ENCODE measurements at regions not wholly inside any gene's neighbourhood (a gene's known extent, or its start where the extent isn't known, plus 50 kb on each side); places are given as distances from the start of the nearest gene placed in this dataset.

- H3K27ac Mint-ChIP-seq = no peak overlapping the region
- H3K4me3 Mint-ChIP-seq = no peak overlapping the region
- H3K36me3 Mint-ChIP-seq (ENCODE audit: low read depth) = peaks cover 8% of the 10 kb centered on the region
- TF ChIP-seq CTCF (IDR thresholded peaks at IDR 0.05) = no peak
- DNase-seq = no peak
- no peaks in the 10 kb centered on the region for H3K4me1 Mint-ChIP-seq
- H3K27me3 Mint-ChIP-seq (ENCODE audit: low read depth, poor library complexity) = peaks cover 4% of the 10 kb centered on the region
- no peaks in the 10 kb centered on the region for H3K9me3 Mint-ChIP-seq
These were observed 385.1 kb downstream of the STK39 start for GRCh38 chr2:167862296-167862695.

- peaks cover under 1% of the 10 kb centered on the region for H3K4me1 Mint-ChIP-seq
- no peaks in the 10 kb centered on the region for H3K9me3 Mint-ChIP-seq
- TF ChIP-seq CTCF (IDR thresholded peaks at IDR 0.05) = no peak
- H3K36me3 Mint-ChIP-seq (ENCODE audit: low read depth) = peaks cover 6% of the 10 kb centered on the region
- H3K27ac Mint-ChIP-seq = no peak overlapping the region
- DNase-seq = no peak
- H3K27me3 Mint-ChIP-seq (ENCODE audit: low read depth, poor library complexity) = no peaks in the 10 kb centered on the region
- H3K4me3 Mint-ChIP-seq = no peak overlapping the region
These were observed 385.7 kb downstream of the STK39 start for GRCh38 chr2:167861574-167862193.

GRCh38 chr2:167860082-167860481, 387.3 kb downstream of the STK39 start:
- no peaks in the 10 kb centered on the region for H3K27me3 Mint-ChIP-seq (ENCODE audit: low read depth, poor library complexity)
- H3K9me3 Mint-ChIP-seq = no peaks in the 10 kb centered on the region

GRCh38 chr2:167859676-167860075, 387.7 kb downstream of the STK39 start:
- Mint-ChIP-seq H3K4me1 (peaks cover 6% of the 10 kb centered on the region), H3K27me3 (ENCODE audit: low read depth, poor library complexity) (no peaks in the 10 kb centered on the region), H3K9me3 (no peaks in the 10 kb centered on the region), H3K27ac (no peak overlapping the region), H3K36me3 (ENCODE audit: low read depth) (no peaks in the 10 kb centered on the region), H3K4me3 (no peak overlapping the region)
- TF ChIP-seq CTCF (IDR thresholded peaks at IDR 0.05) = no peak
- DNase-seq = no peak

More at GRCh38 chr2:167860082-167860481, 387.3 kb downstream of the STK39 start:
- Mint-ChIP-seq H3K4me1 (peaks cover 6% of the 10 kb centered on the region), H3K27ac (no peak overlapping the region), H3K36me3 (ENCODE audit: low read depth) (no peaks in the 10 kb centered on the region), H3K4me3 (no peak overlapping the region)
- DNase-seq = no peak
- TF ChIP-seq CTCF (IDR thresholded peaks at IDR 0.05) = no peak

- H3K4me1 Mint-ChIP-seq = peaks cover 6% of the 10 kb centered on the region
These were observed 389.3 kb downstream of the STK39 start for GRCh38 chr2:167858086-167858485.

More at GRCh38 chr2:167858086-167858485, 389.3 kb downstream of the STK39 start:
- DNase-seq = no peak
- Mint-ChIP-seq H3K9me3 (no peaks in the 10 kb centered on the region), H3K4me3 (no peak overlapping the region), H3K36me3 (ENCODE audit: low read depth) (no peaks in the 10 kb centered on the region), H3K27ac (no peak overlapping the region), H3K27me3 (ENCODE audit: low read depth, poor library complexity) (no peaks in the 10 kb centered on the region)
- no peak for TF ChIP-seq CTCF (IDR thresholded peaks at IDR 0.05)
